NCI-H1417 treated with DMSO at 0.1 percent for 48 hours (cell line): ENCODE measurements at regions not wholly inside any gene's neighbourhood (a gene's known extent, or its start where the extent isn't known, plus 50 kb on each side); places are given as distances from the start of the nearest gene placed in this dataset.

Source experiments
- DNase-seq: peaks from one replicate; lab custom pipeline; 2025; lab: John Stamatoyannopoulos, UW

GRCh38 chr9:23309800-23310199 is 516.2 kb downstream of the ELAVL2 start:
- no peak for DNase-seq

GRCh38 chr9:23314247-23314646 is 511.8 kb downstream of the ELAVL2 start:
- DNase-seq, result no peak

- DNase-seq, result no peak
Observed at GRCh38 chr9:23319092-23319491, 506.9 kb downstream of the ELAVL2 start.

GRCh38 chr9:23321049-23321448 is 505.0 kb downstream of the ELAVL2 start:
- no peak for DNase-seq

GRCh38 chr9:23322392-23322791 is 503.6 kb downstream of the ELAVL2 start:
- no peak for DNase-seq

GRCh38 chr9:23324511-23324910 is 501.5 kb downstream of the ELAVL2 start:
- no peak for DNase-seq

- no peak for DNase-seq
Observed at GRCh38 chr9:23326597-23326996, 499.4 kb downstream of the ELAVL2 start.

- DNase-seq, result no peak
Observed at GRCh38 chr9:23341346-23341745, 484.7 kb downstream of the ELAVL2 start.

- DNase-seq, result no peak
Observed at GRCh38 chr9:23342291-23342690, 483.7 kb downstream of the ELAVL2 start.

GRCh38 chr9:23343226-23343625 is 482.8 kb downstream of the ELAVL2 start:
- no peak for DNase-seq

GRCh38 chr9:23361096-23361495 is 464.9 kb downstream of the ELAVL2 start:
- no peak for DNase-seq

- DNase-seq, result no peak
Observed at GRCh38 chr9:23372703-23373102, 453.3 kb downstream of the ELAVL2 start.

- no peak for DNase-seq
Observed at GRCh38 chr9:23375511-23375910, 450.5 kb downstream of the ELAVL2 start.

- DNase-seq, result no peak
Observed at GRCh38 chr9:23379842-23380241, 446.2 kb downstream of the ELAVL2 start.

- DNase-seq, result no peak
Observed at GRCh38 chr9:23380821-23381220, 445.2 kb downstream of the ELAVL2 start.

GRCh38 chr9:23382418-23382817 is 443.6 kb downstream of the ELAVL2 start:
- no peak for DNase-seq

- DNase-seq, result no peak
Observed at GRCh38 chr9:23394189-23394588, 431.9 kb downstream of the ELAVL2 start.

- DNase-seq, result no peak
Observed at GRCh38 chr9:23408874-23409273, 417.2 kb downstream of the ELAVL2 start.

- DNase-seq, result no peak
Observed at GRCh38 chr9:23412046-23412445, 414.0 kb downstream of the ELAVL2 start.

- DNase-seq, result no peak
Observed at GRCh38 chr9:23412458-23412857, 413.6 kb downstream of the ELAVL2 start.

GRCh38 chr9:23413541-23413940 is 412.5 kb downstream of the ELAVL2 start:
- DNase-seq, result no peak

GRCh38 chr9:23423999-23424398 is 402.0 kb downstream of the ELAVL2 start:
- DNase-seq, result no peak

GRCh38 chr9:23426144-23426543 is 399.9 kb downstream of the ELAVL2 start:
- DNase-seq, result no peak

GRCh38 chr9:23431459-23431858 is 394.6 kb downstream of the ELAVL2 start:
- no peak for DNase-seq

GRCh38 chr9:23434654-23435053 is 391.4 kb downstream of the ELAVL2 start:
- no peak for DNase-seq
